Activated B cell treated with CpG ODN at 0.5 μM for 24 hours (primary cell): ENCODE measurements at regions not wholly inside any gene's neighbourhood (a gene's known extent, or its start where the extent isn't known, plus 50 kb on each side); places are given as distances from the start of the nearest gene placed in this dataset.

Experiments
- ATAC-seq: fragments of 200-7000 bp; cut with Tn5 transposase; one replicate; pipeline ENCODE4 v1.10.0; 2021; ENCODE audit warnings: low read depth, mild to moderate bottlenecking, moderate library complexity
- CTCF ChIA-PET: fragments of 350-600 bp; sonication (Branson Sonifier 250); formaldehyde crosslinking; loops from one replicate; lab custom pipeline; 2021; ENCODE audit warnings: antibody characterized with exemption; lab: Charles Lee
- POLR2A ChIA-PET: fragments of 350-600 bp; sonication (Branson Sonifier 250); formaldehyde crosslinking; loops from one replicate; lab custom pipeline; 2021; ENCODE audit warnings: antibody characterized with exemption; lab: Charles Lee
- DNase-seq: peaks from one replicate; pipeline ENCODE4 v3.0.0; 2022
- H3K27ac Mint-ChIP-seq: one replicate; pipeline ENCODE4 v1.8.0; 2020; ENCODE audit warnings: mixed read lengths
- H3K27me3 Mint-ChIP-seq: one replicate; pipeline ENCODE4 v1.8.0; 2021; ENCODE audit warnings: mixed read lengths
- H3K36me3 Mint-ChIP-seq: one replicate; pipeline ENCODE4 v1.8.0; 2021; ENCODE audit warnings: low read depth, mixed read lengths
- H3K4me1 Mint-ChIP-seq: one replicate; pipeline ENCODE4 v1.8.0; 2021; ENCODE audit warnings: mixed read lengths
- H3K4me3 Mint-ChIP-seq: one replicate; pipeline ENCODE4 v1.8.0; 2020; ENCODE audit warnings: mild to moderate bottlenecking, mixed read lengths
- H3K9me3 Mint-ChIP-seq: one replicate; pipeline ENCODE4 v1.8.0; 2020; ENCODE audit warnings: mixed read lengths
- intact Hi-C: fragments of 100-400 bp; cut with micrococcal nuclease; formaldehyde crosslinking; loops from one replicate; pipeline ENCODE4 v1.15.1; 2024
- TF ChIP-seq, protein P1 (sequence below): fragments of 200-600 bp; IDR thresholded peaks from one replicate; pipeline ENCODE4 v1.8.0; 2022; ENCODE audit warnings: antibody characterized with exemption, mild to moderate bottlenecking

DNA sequence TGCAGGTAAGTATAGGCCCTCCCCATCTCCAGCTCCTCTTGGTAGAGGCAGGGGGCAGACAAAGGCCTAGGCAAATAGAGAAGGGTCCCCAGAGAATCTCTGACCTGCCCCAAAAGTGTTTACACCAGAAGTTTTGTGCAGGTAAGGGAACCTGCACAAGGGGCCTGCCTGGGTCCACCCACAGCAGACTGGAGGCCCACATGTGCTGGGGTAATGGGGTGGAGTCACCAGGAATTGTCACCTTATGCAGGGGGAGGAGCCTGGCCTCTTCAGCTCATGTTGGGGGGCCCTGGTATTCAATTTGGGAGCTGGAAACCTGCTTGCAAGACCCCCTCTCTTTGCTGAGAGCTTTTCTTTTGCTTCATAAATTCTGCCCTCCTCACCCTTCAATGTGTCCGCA lies 302.7 kb downstream of the ZEB1 start:
- ATAC-seq (no peak), DNase-seq (no peak)
- ChIA-PET CTCF (no interaction called here), POLR2A (no interaction called here)
- peaks cover 19% of the 10 kb centered on the region for H3K9me3 Mint-ChIP-seq
- H3K4me1 Mint-ChIP-seq = no peaks in the 10 kb centered on the region
- TF ChIP-seq, protein P1, sequence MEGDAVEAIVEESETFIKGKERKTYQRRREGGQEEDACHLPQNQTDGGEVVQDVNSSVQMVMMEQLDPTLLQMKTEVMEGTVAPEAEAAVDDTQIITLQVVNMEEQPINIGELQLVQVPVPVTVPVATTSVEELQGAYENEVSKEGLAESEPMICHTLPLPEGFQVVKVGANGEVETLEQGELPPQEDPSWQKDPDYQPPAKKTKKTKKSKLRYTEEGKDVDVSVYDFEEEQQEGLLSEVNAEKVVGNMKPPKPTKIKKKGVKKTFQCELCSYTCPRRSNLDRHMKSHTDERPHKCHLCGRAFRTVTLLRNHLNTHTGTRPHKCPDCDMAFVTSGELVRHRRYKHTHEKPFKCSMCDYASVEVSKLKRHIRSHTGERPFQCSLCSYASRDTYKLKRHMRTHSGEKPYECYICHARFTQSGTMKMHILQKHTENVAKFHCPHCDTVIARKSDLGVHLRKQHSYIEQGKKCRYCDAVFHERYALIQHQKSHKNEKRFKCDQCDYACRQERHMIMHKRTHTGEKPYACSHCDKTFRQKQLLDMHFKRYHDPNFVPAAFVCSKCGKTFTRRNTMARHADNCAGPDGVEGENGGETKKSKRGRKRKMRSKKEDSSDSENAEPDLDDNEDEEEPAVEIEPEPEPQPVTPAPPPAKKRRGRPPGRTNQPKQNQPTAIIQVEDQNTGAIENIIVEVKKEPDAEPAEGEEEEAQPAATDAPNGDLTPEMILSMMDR = no peak
- H3K36me3 Mint-ChIP-seq = no peaks in the 10 kb centered on the region
- intact Hi-C loops = no loop called here
- H3K4me3 Mint-ChIP-seq = no peak overlapping the region
- no peak overlapping the region for H3K27ac Mint-ChIP-seq
- H3K27me3 Mint-ChIP-seq = peaks cover 1% of the 10 kb centered on the region

- H3K36me3 Mint-ChIP-seq = no peaks in the 10 kb centered on the region
- no peaks in the 10 kb centered on the region for H3K4me1 Mint-ChIP-seq
- no peak overlapping the region for H3K4me3 Mint-ChIP-seq
- CTCF ChIA-PET = interaction anchor here (0.6 kb wide), 1 partner anchor 41 kb away, joined by 3 read pairs; no protein-coding TSS in a partner anchor
- ATAC-seq (no peak), DNase-seq (no peak)
- POLR2A ChIA-PET = no interaction called here
- peaks cover 11% of the 10 kb centered on the region for H3K9me3 Mint-ChIP-seq
- TF ChIP-seq, protein P1 = no peak
- no peak overlapping the region for H3K27ac Mint-ChIP-seq
- peaks cover 3% of the 10 kb centered on the region for H3K27me3 Mint-ChIP-seq
- intact Hi-C loops = no loop called here
These were observed 301.5 kb downstream of the ZEB1 start for GRCh38 chr10:31620226-31621151.

DNA sequence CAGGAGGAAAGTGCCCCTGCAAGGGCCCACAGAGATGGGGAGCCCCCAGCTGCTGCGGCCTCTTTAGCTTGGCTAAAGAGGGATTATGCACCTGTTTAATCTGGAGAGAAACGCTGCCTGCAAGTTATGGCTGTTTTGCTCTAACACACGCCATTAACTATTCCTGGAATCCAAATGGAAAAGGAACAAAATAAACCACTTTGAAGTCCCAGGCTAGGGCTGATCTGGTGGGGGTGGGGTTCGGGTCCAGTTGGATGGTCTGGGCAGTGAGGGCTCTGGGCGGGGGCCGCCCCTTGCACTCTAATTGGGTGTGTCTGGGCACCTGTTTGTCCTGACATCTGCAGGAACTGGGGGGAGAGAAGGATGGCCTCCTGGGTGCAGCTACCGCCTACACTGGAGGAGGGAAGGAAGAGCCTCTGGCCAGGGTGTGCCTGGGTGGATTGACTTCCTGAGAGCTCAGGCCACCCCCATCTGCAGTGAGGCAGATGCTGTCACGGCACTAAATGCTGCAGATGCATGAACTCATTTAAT lies 300.6 kb downstream of the ZEB1 start:
- no peak overlapping the region for H3K27ac Mint-ChIP-seq
- POLR2A ChIA-PET = no interaction called here
- H3K4me3 Mint-ChIP-seq = no peak overlapping the region
- H3K27me3 Mint-ChIP-seq = peaks cover 3% of the 10 kb centered on the region
- CTCF ChIA-PET = no interaction called here
- intact Hi-C loops = no loop called here
- DNase-seq = no peak
- peaks cover 11% of the 10 kb centered on the region for H3K9me3 Mint-ChIP-seq
- no peak for ATAC-seq
- H3K4me1 Mint-ChIP-seq = no peaks in the 10 kb centered on the region
- no peaks in the 10 kb centered on the region for H3K36me3 Mint-ChIP-seq
- TF ChIP-seq, protein P1 = no peak

DNA sequence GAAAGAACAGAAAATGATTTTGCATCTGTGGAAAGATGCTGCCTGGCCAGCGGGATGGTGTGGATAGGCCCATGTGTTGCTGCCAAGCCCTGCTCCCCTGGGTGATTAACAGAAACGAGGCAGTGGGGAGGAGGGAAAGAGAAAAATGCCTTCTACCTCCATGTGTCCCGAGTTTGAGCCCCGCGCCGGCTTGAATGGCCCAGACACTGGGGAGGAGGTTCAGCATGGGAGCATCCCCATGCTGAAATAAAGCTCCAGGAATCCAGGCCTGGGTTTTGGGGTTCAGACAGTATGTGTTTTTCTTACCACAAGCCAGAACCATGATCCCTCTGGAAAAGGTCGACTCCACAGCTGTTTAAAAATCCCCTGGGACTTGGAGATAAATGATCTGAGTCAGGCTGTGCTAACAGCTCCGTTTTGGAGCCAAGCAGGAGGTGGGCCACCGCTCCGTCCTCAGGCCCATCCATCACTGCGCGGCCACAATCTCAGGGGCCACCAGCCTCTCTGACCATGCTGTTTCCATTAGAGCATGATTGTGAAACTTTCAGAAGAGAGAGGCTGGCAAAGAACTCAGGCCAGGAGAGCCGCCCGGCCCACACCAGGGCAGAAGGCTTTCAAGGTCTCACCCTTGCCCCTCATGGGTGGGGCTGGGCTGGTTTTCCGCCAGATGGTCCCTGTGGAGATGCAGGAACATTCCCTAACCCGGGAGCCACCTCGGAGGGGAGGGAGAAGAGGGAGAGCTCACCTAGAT lies 299.7 kb downstream of the ZEB1 start:
- DNase-seq (no peak), ATAC-seq (no peak)
- Mint-ChIP-seq H3K9me3 (peaks cover 3% of the 10 kb centered on the region), H3K36me3 (no peaks in the 10 kb centered on the region), H3K27ac (no peak overlapping the region), H3K4me3 (no peak overlapping the region), H3K27me3 (peaks cover 5% of the 10 kb centered on the region), H3K4me1 (no peaks in the 10 kb centered on the region)
- intact Hi-C loops = no loop called here
- TF ChIP-seq, protein P1 = no peak
- POLR2A ChIA-PET = no interaction called here
- CTCF ChIA-PET = no interaction called here

GRCh38 chr10:31617757-31618156 lies 298.7 kb downstream of the ZEB1 start:
- H3K9me3 Mint-ChIP-seq = peaks cover 3% of the 10 kb centered on the region
- H3K36me3 Mint-ChIP-seq = no peaks in the 10 kb centered on the region
- no peak overlapping the region for H3K27ac Mint-ChIP-seq
- ATAC-seq (no peak), DNase-seq (no peak)
- H3K27me3 Mint-ChIP-seq = peaks cover 9% of the 10 kb centered on the region
- ChIA-PET POLR2A (no interaction called here), CTCF (no interaction called here)
- intact Hi-C loops = no loop called here
- TF ChIP-seq, protein P1 = no peak
- no peaks in the 10 kb centered on the region for H3K4me1 Mint-ChIP-seq
- no peak overlapping the region for H3K4me3 Mint-ChIP-seq
